ENCODE measurements at regions not wholly inside any gene's neighbourhood (a gene's known extent, or its start where the extent isn't known, plus 50 kb on each side); places are given as distances from the start of the nearest gene placed in this dataset.

- DNase-seq (no peak), ATAC-seq (no peak)
- no peak for TF ChIP-seq CTCF (IDR thresholded peaks at IDR 0.05)
These were observed 222.7 kb upstream of the FOXA2 start for GRCh38 chr20:22807045-22807444.

GRCh38 chr20:22807646-22808244 is 223.4 kb upstream of the FOXA2 start:
- Histone ChIP-seq H3K27ac (no peak overlapping the region), H3K4me1 (peaks cover 6% of the 10 kb centered on the region), H3K36me3 (no peaks in the 10 kb centered on the region), H3K4me3 (no peak overlapping the region), H3K9me3 (no peaks in the 10 kb centered on the region), H3K27me3 (ENCODE audit: low read depth) (no peaks in the 10 kb centered on the region)
- TF ChIP-seq CTCF (IDR thresholded peaks at IDR 0.05), result no peak
- ATAC-seq (peak in 1 of 2 donors; percentile 48), DNase-seq (no peak)
- intact Hi-C loops (cut with DNase I), result no loop called here

More at GRCh38 chr20:22807045-22807444, 222.7 kb upstream of the FOXA2 start:
- H3K27ac ChIP-seq, result no peak overlapping the region
- H3K4me3 ChIP-seq, result no peak overlapping the region
- no peaks in the 10 kb centered on the region for H3K36me3 ChIP-seq
- H3K4me1 ChIP-seq, result peaks cover 6% of the 10 kb centered on the region
- intact Hi-C loops (cut with DNase I), result no loop called here
- H3K27me3 ChIP-seq (ENCODE audit: low read depth), result no peaks in the 10 kb centered on the region
- no peaks in the 10 kb centered on the region for H3K9me3 ChIP-seq

- ATAC-seq, result no peak
- H3K36me3 ChIP-seq, result no peaks in the 10 kb centered on the region
- no peaks in the 10 kb centered on the region for H3K27me3 ChIP-seq (ENCODE audit: low read depth)
- DNase-seq, result no peak
- no peak overlapping the region for H3K27ac ChIP-seq
- H3K4me1 ChIP-seq, result peaks cover 6% of the 10 kb centered on the region
- no peak overlapping the region for H3K4me3 ChIP-seq
- no peak for TF ChIP-seq CTCF (IDR thresholded peaks at IDR 0.05)
- intact Hi-C loops (cut with DNase I), result no loop called here
- no peaks in the 10 kb centered on the region for H3K9me3 ChIP-seq
These were observed 224.3 kb upstream of the FOXA2 start for GRCh38 chr20:22808628-22809027.

- intact Hi-C loops (cut with DNase I), result no loop called here
- no peaks in the 10 kb centered on the region for H3K9me3 ChIP-seq
These were observed 225.1 kb upstream of the SSTR4 start for GRCh38 chr20:22810030-22810429.

GRCh38 chr20:22810626-22811569 is 224.2 kb upstream of the SSTR4 start:
- Histone ChIP-seq H3K4me3 (no peak overlapping the region), H3K9me3 (no peaks in the 10 kb centered on the region), H3K27me3 (ENCODE audit: low read depth) (no peaks in the 10 kb centered on the region), H3K36me3 (no peaks in the 10 kb centered on the region), H3K4me1 (peaks cover 6% of the 10 kb centered on the region), H3K27ac (peak overlapping the region; percentile 44)
- DNase-seq (no peak), ATAC-seq (no peak)
- intact Hi-C loops (cut with DNase I), result no loop called here
- TF ChIP-seq CTCF (IDR thresholded peaks at IDR 0.05), result no peak

More at GRCh38 chr20:22810030-22810429, 225.1 kb upstream of the SSTR4 start:
- H3K4me1 ChIP-seq, result peaks cover 6% of the 10 kb centered on the region
- TF ChIP-seq CTCF (IDR thresholded peaks at IDR 0.05), result no peak
- ATAC-seq, result no peak
- peak overlapping the region; percentile 44 for H3K27ac ChIP-seq
- no peaks in the 10 kb centered on the region for H3K27me3 ChIP-seq (ENCODE audit: low read depth)
- no peaks in the 10 kb centered on the region for H3K36me3 ChIP-seq
- H3K4me3 ChIP-seq, result no peak overlapping the region
- no peak for DNase-seq

All from lower lobe of right lung (tissue), 2 donors.